ENCODE measurements at regions not wholly inside any gene's neighbourhood (a gene's known extent, or its start where the extent isn't known, plus 50 kb on each side); places are given as distances from the start of the nearest gene placed in this dataset.

DNA sequence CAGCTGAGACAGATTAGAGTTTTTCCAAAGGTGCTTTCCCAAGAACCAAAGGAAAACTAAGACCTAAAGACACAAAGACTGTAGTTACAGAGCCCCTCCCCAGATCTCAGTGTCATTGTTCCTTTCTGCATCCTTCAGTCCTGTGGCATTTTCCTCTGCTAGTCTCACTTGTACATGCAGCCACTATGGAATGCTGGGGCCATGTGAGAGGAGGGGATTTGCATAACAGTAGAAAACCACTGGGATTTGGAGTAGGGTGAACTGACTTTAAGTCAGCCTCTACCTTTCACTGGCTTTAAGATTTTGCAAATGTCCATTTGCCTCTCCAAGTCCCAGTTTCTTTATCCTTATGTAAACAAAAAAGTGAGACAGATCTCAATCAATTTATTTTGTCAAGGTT is 119.4 kb upstream of the F3 start:
- TF ChIP-seq CTCF (IDR thresholded peaks at IDR 0.05; ENCODE audit: insufficient read depth, low read depth, low read length), result no peak
- TF ChIP-seq EZH2 (IDR thresholded peaks at IDR 0.05; ENCODE audit: insufficient read depth, low read length), result no peak
